CD4-positive, alpha-beta T cell treated with Interleukin-15 for 4 hours (primary cell): ENCODE measurements at regions not wholly inside any gene's neighbourhood (a gene's known extent, or its start where the extent isn't known, plus 50 kb on each side); places are given as distances from the start of the nearest gene placed in this dataset.

ENCODE experiments used
- DNase-seq: peaks from one replicate; pipeline ENCODE4 v3.0.0-alpha.2; 2020; ENCODE audit warnings: low spot score

GRCh38 chr2:136572335-136572734, 193.0 kb upstream of the THSD7B start:
- DNase-seq: no peak

GRCh38 chr2:136557203-136557602, 208.1 kb upstream of the THSD7B start:
- no peak for DNase-seq

GRCh38 chr2:136550181-136550580, 215.2 kb upstream of the THSD7B start:
- no peak for DNase-seq

GRCh38 chr2:136539355-136539754, 226.0 kb upstream of the THSD7B start:
- DNase-seq: no peak

- DNase-seq: no peak
These were observed 226.9 kb upstream of the THSD7B start for GRCh38 chr2:136538489-136538888.

- DNase-seq: no peak
These were observed 230.5 kb upstream of the THSD7B start for GRCh38 chr2:136534811-136535210.

GRCh38 chr2:136532171-136532570, 233.2 kb upstream of the THSD7B start:
- no peak for DNase-seq

- DNase-seq: no peak
These were observed 233.6 kb upstream of the THSD7B start for GRCh38 chr2:136531731-136532130.

- no peak for DNase-seq
These were observed 235.2 kb upstream of the THSD7B start for GRCh38 chr2:136530146-136530545.

- DNase-seq: no peak
These were observed 237.8 kb upstream of the THSD7B start for GRCh38 chr2:136527560-136527959.

- no peak for DNase-seq
These were observed 242.6 kb upstream of the THSD7B start for GRCh38 chr2:136522724-136523123.

GRCh38 chr2:136517716-136518115, 247.6 kb upstream of the THSD7B start:
- DNase-seq: no peak

GRCh38 chr2:136510244-136510643, 255.1 kb upstream of the THSD7B start:
- no peak for DNase-seq

GRCh38 chr2:136505462-136505861, 259.9 kb upstream of the THSD7B start:
- no peak for DNase-seq

- DNase-seq: no peak
These were observed 262.7 kb upstream of the THSD7B start for GRCh38 chr2:136502660-136503059.

- no peak for DNase-seq
These were observed 267.6 kb upstream of the THSD7B start for GRCh38 chr2:136497709-136498108.

- DNase-seq: no peak
These were observed 268.4 kb upstream of the THSD7B start for GRCh38 chr2:136496966-136497365.

GRCh38 chr2:136495636-136496035, 269.7 kb upstream of the THSD7B start:
- DNase-seq: no peak

- DNase-seq: no peak
These were observed 272.4 kb upstream of the THSD7B start for GRCh38 chr2:136492901-136493300.

GRCh38 chr2:136490100-136490499, 275.2 kb upstream of the THSD7B start:
- no peak for DNase-seq

- DNase-seq: no peak
These were observed 277.9 kb upstream of the THSD7B start for GRCh38 chr2:136487421-136487820.

- no peak for DNase-seq
These were observed 279.2 kb upstream of the THSD7B start for GRCh38 chr2:136486115-136486514.

- DNase-seq: no peak
These were observed 282.4 kb upstream of the THSD7B start for GRCh38 chr2:136482966-136483365.

GRCh38 chr2:136482006-136482405, 283.3 kb upstream of the THSD7B start:
- DNase-seq: no peak

GRCh38 chr2:136479696-136480095, 285.6 kb upstream of the THSD7B start:
- DNase-seq: no peak
